HepG2 (cell line): ENCODE measurements at regions not wholly inside any gene's neighbourhood (a gene's known extent, or its start where the extent isn't known, plus 50 kb on each side); places are given as distances from the start of the nearest gene placed in this dataset.

Experiments
- ATAC-seq: fragments of 200-7000 bp; cut with Tn5 transposase; 3 replicates; pipeline ENCODE4 v1.9.1; 2020; ENCODE audit warnings: mild to moderate bottlenecking, moderate library complexity
- BruUV-seq: library from RNA; stranded (reverse); fragments of 400-500 nt; replicated peaks from 2 replicates; lab custom pipeline; 2021; lab: Mats Ljungman, UMichigan
- CTCF ChIA-PET: fragments of 300-600 bp; formaldehyde crosslinking; extraction: SDS; loops from one replicate; lab custom pipeline; 2021; ENCODE audit warnings: low total read pairs, inconsistent platforms, low intra/inter-chr PET ratio; lab: Yijun Ruan, JAX
- POLR2A ChIA-PET: fragments of 350-600 bp; sonication (Branson Sonifier 250); formaldehyde crosslinking; loops from one replicate; lab custom pipeline; 2020; ENCODE audit warnings: antibody characterized with exemption, inconsistent platforms; lab: Yijun Ruan, JAX
- DNase-seq: peaks from one replicate; pipeline ENCODE4 v3.0.0-alpha.2; 2015; ENCODE audit warnings: low spot score
- FAIRE-seq: peaks from 3 replicates; lab custom pipeline; 2011; peaks lifted over from hg19 to GRCh38; lab: Jason Lieb, UNC
- H2AFZ ChIP-seq: one replicate; pipeline ENCODE4 v1.6.1; 2011; ENCODE audit warnings: low read length, inconsistent platforms
- H3K27ac ChIP-seq: fragments of 300-600 bp; 3 replicates; pipeline ENCODE4 v1.8.0; 2011; ENCODE audit warnings: mixed run types, mild to moderate bottlenecking, mixed read lengths, low read length, inconsistent platforms; ENCODE audit not compliant: insufficient read depth; ENCODE audit errors: extremely low read length
- H3K27me3 ChIP-seq, 2 experiments: fragments of 200-600 bp in 1 of 2; 2 replicates in 1 of 2; 3 replicates in 1 of 2; pipeline versions ENCODE4 v1.6.0 to v1.8.0; 2011; ENCODE audit warnings: low read length in 2 of 2, mild to moderate bottlenecking in 2 of 2, moderate library complexity in 2 of 2, inconsistent platforms in 1 of 2; ENCODE audit not compliant: insufficient read depth in 2 of 2, control insufficient read depth in 1 of 2
- H3K36me3 ChIP-seq, 2 experiments: fragments of 200-600 bp in 1 of 2; replicated peaks in 1 of 2; 2 replicates in 1 of 2; 3 replicates in 1 of 2; pipeline versions ENCODE4 v1.5.1 to v1.8.0; 2011; ENCODE audit warnings: low read length in 2 of 2, inconsistent platforms in 1 of 2; ENCODE audit not compliant: insufficient read depth in 2 of 2, control insufficient read depth in 1 of 2
- H3K4me1 ChIP-seq: 2 replicates; pipeline ENCODE4 v1.5.1; 2012; ENCODE audit warnings: low read length, inconsistent platforms; ENCODE audit not compliant: insufficient read depth
- H3K4me2 ChIP-seq: 2 replicates; pipeline ENCODE4 v1.6.0; 2011; ENCODE audit warnings: low read depth, low read length, inconsistent platforms
- H3K4me3 ChIP-seq, 3 experiments: fragments of 200-600 bp in 1 of 3; sonication (generic), shearing (Covaris generic) in 1 of 3; replicated peaks in 1 of 3; 2 replicates each; pipeline ENCODE4 v1.5.1; 2011 to 2016; ENCODE audit warnings: low read length in 3 of 3, inconsistent platforms in 2 of 3, low read depth in 2 of 3, mild to moderate bottlenecking in 2 of 3, control low read depth in 1 of 3, mixed read lengths in 1 of 3; ENCODE audit not compliant: insufficient read depth in 1 of 3
- H3K79me2 ChIP-seq: one replicate; pipeline ENCODE4 v1.6.1; 2011; ENCODE audit warnings: low read length, inconsistent platforms; ENCODE audit not compliant: insufficient read depth
- H3K9ac ChIP-seq: 2 replicates; pipeline ENCODE4 v1.6.0; 2011; ENCODE audit warnings: mild to moderate bottlenecking, low read depth, low read length, inconsistent platforms; ENCODE audit not compliant: insufficient read depth
- H3K9me3 ChIP-seq: 2 replicates; pipeline ENCODE4 v1.5.1; 2012; ENCODE audit warnings: mild to moderate bottlenecking, low read length
- H4K20me1 ChIP-seq: 2 replicates; pipeline ENCODE4 v1.6.0; 2011; ENCODE audit warnings: inconsistent platforms, mild to moderate bottlenecking, low read length, moderate library complexity; ENCODE audit not compliant: insufficient read depth
- ARID4A ChIP-seq: sonication (generic); formaldehyde crosslinking; IDR thresholded peaks from 2 replicates; pipeline ENCODE4 v1.5.0; 2020; ENCODE audit warnings: mild to moderate bottlenecking, missing genetic modification reagents, borderline replicate concordance
- CHD2 ChIP-seq: IDR thresholded peaks from 2 replicates; pipeline ENCODE4 v1.6.1; 2011; ENCODE audit warnings: low read depth, low read length, improper control_type of control experiment
- CREBL2 ChIP-seq: sonication (generic); formaldehyde crosslinking; IDR thresholded peaks from 2 replicates; pipeline ENCODE4 v1.8.1; 2023; ENCODE audit warnings: missing genetic modification reagents, mild to moderate bottlenecking, borderline replicate concordance
- DMAP1 ChIP-seq: IDR thresholded peaks from 2 replicates; pipeline ENCODE4 v1.6.1; 2016
- ELF3 ChIP-seq: IDR thresholded peaks from 2 replicates; pipeline ENCODE4 v1.6.1; 2016; ENCODE audit warnings: missing genetic modification reagents, missing compliant biosample characterization
- HNRNPK ChIP-seq: fragments of 200-400 bp; formaldehyde crosslinking; IDR thresholded peaks from 2 replicates; pipeline ENCODE4 v1.6.1; 2018; ENCODE audit warnings: low read length, low read depth, moderate library complexity, mild to moderate bottlenecking; ENCODE audit not compliant: poor library complexity, severe bottlenecking
- JARID2 ChIP-seq: sonication (generic); formaldehyde crosslinking; IDR thresholded peaks from 2 replicates; pipeline ENCODE4 v1.8.1; 2023; ENCODE audit warnings: missing genetic modification reagents, inconsistent platforms; ENCODE audit not compliant: insufficient replicate concordance
- ZNF136 ChIP-seq: sonication (generic); formaldehyde crosslinking; IDR thresholded peaks from 2 replicates; pipeline ENCODE4 v1.8.1; 2022; ENCODE audit warnings: low read depth, mild to moderate bottlenecking, moderate library complexity, missing genetic modification reagents
- ZNF720 ChIP-seq: sonication (generic); formaldehyde crosslinking; IDR thresholded peaks from 2 replicates; pipeline ENCODE4 v1.4.0; 2020; ENCODE audit warnings: missing genetic modification reagents
- WGBS: methylation state at CpG from one replicate; pipeline ENCODE4 v1.1.6; 2017; ENCODE audit warnings: low lambda C conversion rate; 5-methylcytosine and 5-hydroxymethylcytosine counted together
- in situ Hi-C: cut with HindIII; loops from 2 replicates; pipeline ENCODE4 v1.10.0; 2017; ENCODE audit warnings: low pct_unique_long_range_greater_than_20kb; ENCODE audit not compliant: extremely low pct_ligation_motif_present
- intact Hi-C: fragments of 100-400 bp; cut with micrococcal nuclease; formaldehyde crosslinking; loops from one replicate; pipeline ENCODE4 v1.10.0; 2022; ENCODE audit not compliant: unreplicated experiment

- Histone ChIP-seq H3K4me2 (no peak overlapping the region), H3K4me1 (no peaks in the 10 kb centered on the region), H4K20me1 (no peaks in the 10 kb centered on the region), H3K27me3 (no peaks in the 10 kb centered on the region; a peak in 1 of 5 replicates), H2AFZ (no peak overlapping the region), H3K9ac (no peak overlapping the region), H3K9me3 (no peaks in the 10 kb centered on the region), H3K27ac (no peak overlapping the region), H3K79me2 (no peaks in the 10 kb centered on the region), H3K4me3 (no peak overlapping the region), H3K36me3 (no peaks in the 10 kb centered on the region)
- CTCF ChIA-PET = no interaction called here
- TF ChIP-seq ZNF136 (no peak), HNRNPK (peak; percentile 49), DMAP1 (CRISPR knock-in tag) (no peak), CREBL2 (CRISPR knock-in tag) (no peak), JARID2 (CRISPR knock-in tag) (no peak), ELF3 (CRISPR knock-in tag) (no peak), ZNF720 (CRISPR knock-in tag) (no peak), CHD2 (no peak), ARID4A (no peak)
- FAIRE-seq (no peak), ATAC-seq (no peak), DNase-seq (no peak)
- no TSS peak for BruUV-seq
- POLR2A ChIA-PET = no interaction called here
- under 1% methylated on average over 2 of the region's 2 CpGs for WGBS
- intact Hi-C loops (no loop called here), in situ Hi-C loops (no loop called here)
Measured at GRCh38 chr6:125375013-125375412, 73.2 kb upstream of the HDDC2 start.
